HG02943 (cell line): ENCODE measurements at regions not wholly inside any gene's neighbourhood (a gene's known extent, or its start where the extent isn't known, plus 50 kb on each side); places are given as distances from the start of the nearest gene placed in this dataset.

ENCODE experiments used
- ATAC-seq: cut with Tn5 transposase; IDR thresholded peaks from one replicate; pipeline ENCODE4 v1.9.1; 2021; ENCODE audit warnings: mild to moderate bottlenecking, low read depth, moderate library complexity; ENCODE audit not compliant: unreplicated experiment

- no peak for ATAC-seq
These were observed 195.5 kb upstream of the FOXA2 start for GRCh38 chr20:22779878-22780277.

DNA sequence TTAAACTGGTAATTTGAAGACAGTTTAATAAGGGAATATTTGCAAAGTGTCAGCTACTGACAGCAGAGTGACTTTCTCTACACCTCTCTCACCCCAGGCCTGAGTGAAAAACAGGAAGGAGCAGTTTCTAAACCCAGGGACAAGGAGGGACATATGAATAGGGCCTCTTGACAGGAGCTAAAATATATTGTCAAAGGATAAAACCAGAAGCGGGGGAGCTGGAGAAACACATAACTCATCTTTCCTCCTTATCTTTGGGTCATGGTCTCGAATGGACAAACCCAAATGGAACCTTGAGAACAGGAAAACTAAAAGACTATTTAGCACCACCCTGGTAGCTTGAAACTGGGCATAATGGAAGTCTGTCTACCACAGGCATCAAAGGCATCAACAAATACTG, 197.5 kb upstream of the FOXA2 start:
- ATAC-seq: no peak

DNA sequence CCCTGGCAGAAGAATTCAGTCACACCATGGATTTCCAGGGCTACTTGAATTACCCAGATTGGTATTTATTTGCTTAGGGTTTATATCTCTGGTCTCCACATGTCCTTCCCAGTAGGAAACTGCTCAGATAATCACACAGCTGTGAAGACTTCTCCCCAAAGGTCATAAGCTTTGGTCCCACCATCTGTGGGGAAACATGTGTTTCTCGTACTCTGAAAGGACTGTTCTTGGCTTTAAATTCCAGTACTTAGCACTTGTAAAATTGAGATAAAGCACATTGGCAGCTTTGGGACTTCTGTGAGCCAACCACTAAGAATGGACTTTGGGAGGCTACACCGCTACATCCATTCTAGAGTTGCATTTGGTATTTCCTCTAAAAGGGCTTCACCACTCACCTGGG, 205.3 kb upstream of the FOXA2 start:
- no peak for ATAC-seq

DNA sequence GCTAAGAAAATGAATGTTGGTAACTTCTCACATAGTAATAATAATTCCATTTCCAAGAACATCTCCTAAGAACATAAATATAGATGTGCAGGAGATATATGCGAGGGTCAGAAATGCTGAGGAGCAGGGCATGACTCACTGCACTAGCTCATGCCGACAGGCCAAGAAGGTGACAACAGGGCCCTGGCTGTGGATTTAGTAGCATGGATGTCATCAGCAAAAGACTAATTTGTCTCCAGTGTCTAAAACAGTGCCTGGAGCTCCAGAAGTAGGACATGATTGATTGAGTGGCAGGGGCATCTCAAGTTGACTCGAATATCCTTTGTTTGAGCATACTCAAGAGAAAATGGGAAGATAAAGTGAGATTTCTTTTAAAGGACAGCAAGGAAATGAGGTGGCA, 207.0 kb upstream of the FOXA2 start:
- no peak for ATAC-seq

DNA sequence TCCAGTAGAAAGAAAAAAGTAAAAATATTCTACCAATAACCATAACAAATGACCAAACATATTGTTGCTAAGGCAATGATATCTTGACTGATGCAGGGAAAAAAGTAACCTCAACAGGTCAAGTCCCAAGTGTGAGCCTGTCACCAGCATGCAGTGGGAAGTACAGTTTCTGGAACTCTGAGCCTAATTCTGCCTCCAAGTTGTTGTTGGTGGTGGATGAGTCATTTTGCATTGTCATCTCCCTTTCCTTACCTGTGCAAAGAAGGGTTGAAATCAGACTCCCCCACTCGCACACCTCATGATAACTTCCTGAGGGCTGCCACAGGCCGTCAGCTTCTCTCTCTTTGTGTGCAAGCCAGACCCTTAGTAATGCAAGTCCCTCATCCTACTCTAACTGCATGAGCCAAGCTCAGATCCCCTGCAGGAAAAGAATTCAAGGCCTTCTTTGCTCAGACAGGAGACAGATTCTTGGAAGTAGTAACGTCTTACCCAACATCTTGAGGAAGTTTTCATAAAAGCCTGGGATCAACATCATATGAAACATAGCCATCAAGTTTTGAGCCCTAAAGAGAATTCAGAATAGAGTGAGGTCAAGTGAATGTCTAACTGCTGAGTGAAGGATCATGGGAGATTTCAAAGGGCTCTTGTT, 207.6 kb upstream of the FOXA2 start:
- no peak for ATAC-seq

DNA sequence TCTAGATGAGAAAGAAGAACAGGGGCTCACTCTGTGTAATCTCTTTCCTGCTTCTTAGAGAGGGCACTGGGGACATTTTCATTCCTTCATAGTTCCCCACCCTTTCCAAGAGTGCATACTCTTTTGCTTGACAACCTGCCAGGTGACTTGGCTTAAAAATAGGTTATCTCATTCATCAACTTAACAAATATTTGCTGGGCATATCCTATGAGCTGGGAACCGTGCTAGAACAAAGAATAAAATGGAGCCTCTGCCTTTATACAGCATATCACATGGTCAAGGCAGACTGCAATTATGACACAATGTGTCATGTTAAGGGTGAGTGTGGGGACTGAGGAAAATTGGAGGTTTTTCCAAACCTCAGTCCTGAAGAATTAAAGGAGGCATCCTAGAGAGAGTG, 209.8 kb upstream of the FOXA2 start:
- no peak for ATAC-seq

DNA sequence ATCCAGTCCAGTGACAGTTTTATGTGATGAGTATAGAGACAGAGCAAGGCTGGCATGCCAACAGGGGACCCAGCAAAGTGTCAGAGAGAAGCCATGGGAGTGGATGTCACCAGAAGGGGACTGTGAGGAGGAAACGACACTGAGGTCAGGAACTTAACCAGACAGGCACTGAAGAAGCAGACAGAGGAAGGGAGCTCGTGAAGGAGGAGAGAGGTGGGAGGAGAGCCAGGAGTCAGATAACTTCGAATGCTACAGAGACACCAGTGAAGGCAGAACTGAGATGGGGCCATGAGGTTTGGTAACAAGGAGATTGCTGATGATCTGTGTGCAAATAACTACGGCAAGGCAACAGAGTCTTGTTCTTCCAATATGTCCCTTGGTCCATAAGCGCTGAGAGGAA, 211.1 kb upstream of the FOXA2 start:
- no peak for ATAC-seq

DNA sequence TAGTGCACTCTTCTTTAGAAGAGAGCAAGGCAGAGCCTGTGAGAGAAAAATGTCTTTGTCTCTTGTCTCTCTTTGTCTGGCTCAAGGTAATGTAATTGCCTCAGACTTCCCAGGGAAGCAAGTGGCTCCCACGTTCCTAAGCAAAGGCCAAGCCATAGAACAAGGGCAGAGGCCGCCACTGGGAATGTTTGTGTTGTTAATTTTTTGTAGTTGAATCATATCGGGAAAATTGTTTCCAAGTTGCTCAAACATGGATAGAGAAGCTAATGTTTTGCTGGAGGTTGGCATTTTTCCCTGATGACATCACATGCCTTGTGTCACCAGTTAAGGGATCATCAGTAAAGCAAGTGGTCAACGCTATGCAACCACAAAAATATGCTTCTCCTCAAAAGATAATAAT, 211.5 kb upstream of the FOXA2 start:
- ATAC-seq: no peak

GRCh38 chr20:22796469-22797077, 212.2 kb upstream of the FOXA2 start:
- ATAC-seq: no peak

- no peak for ATAC-seq
These were observed 212.7 kb upstream of the FOXA2 start for GRCh38 chr20:22797103-22797502.

- no peak for ATAC-seq
These were observed 215.3 kb upstream of the FOXA2 start for GRCh38 chr20:22799687-22800086.

- no peak for ATAC-seq
These were observed 215.8 kb upstream of the FOXA2 start for GRCh38 chr20:22800129-22800528.

GRCh38 chr20:22801528-22801927, 217.2 kb upstream of the FOXA2 start:
- no peak for ATAC-seq

DNA sequence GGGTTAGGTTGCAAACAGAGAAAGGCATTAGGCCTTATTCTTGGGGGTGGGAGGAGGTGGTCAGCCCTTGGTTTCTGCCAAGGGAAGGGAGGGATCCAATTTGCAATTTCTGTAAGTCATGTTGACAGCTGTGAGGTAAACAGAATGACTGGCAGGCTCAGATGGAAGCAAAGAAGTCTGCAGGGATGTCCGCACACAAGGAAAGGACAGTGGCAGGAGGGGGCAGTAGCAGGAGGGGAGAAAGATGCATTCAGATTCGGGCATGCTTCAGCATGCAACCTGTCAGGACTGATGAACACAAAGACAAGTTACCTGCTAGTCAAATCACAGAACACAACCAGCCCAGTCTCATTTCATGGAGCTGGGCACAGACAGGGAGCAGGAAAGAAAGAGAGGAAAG, 217.9 kb upstream of the FOXA2 start:
- no peak for ATAC-seq

DNA sequence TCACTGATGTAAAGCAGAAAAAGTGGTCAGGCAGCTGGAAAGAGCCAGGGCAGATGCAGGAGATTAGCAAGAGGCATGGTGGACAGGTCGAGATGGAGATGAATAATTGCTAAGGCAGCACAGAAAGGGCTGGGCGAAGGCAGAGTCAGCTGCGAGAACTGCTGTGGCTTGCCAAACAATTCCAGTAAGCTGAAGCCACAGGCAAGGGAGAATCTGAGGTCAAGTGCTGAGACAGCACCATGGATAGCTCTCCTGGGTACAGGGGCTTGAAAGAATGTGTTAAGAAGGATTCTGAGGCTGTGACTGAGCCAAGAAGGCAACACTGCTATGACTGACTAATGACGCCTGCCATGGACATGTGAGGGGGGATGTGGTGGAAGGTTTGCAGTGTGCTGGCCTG, 220.8 kb upstream of the FOXA2 start:
- no peak for ATAC-seq

DNA sequence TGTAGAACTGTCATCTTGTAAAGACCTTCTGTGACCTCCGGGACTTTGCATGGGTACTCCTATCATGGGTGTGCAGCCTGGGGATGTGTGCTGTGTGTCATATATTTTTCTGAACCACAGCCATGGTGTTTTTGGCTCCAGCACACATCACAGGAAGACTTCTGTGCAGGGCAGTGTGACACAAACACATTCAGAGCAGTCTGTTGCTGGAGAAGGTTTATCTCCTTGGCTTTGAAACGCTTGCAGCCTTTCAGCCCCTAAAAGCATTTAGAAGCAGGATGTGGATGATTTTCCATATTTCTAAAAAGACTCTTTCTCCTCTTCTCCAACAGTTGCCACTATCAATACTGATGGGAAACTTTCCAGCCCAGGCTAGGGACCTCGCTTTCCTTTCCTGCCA, 221.6 kb upstream of the FOXA2 start:
- ATAC-seq: no peak

DNA sequence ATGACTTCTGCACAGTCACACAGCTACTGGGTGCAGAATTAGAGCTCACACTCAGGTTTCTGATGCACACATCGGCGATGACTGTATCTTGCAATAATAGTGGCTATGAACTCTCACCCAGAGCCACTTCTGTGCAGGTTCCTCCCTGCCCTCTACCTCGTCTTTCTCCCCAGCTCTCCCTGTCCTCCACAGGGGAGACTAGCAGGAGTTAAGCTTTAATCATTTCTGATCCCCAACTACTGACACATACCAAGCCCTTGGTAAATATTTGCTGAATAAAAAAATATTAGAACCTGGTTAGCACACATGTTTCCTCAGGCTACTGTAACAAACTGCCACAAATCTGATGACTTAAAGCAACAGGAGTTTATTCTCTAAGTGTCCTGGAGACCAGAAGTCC, 222.7 kb upstream of the FOXA2 start:
- no peak for ATAC-seq

GRCh38 chr20:22807646-22808244, 223.4 kb upstream of the FOXA2 start:
- no peak for ATAC-seq

DNA sequence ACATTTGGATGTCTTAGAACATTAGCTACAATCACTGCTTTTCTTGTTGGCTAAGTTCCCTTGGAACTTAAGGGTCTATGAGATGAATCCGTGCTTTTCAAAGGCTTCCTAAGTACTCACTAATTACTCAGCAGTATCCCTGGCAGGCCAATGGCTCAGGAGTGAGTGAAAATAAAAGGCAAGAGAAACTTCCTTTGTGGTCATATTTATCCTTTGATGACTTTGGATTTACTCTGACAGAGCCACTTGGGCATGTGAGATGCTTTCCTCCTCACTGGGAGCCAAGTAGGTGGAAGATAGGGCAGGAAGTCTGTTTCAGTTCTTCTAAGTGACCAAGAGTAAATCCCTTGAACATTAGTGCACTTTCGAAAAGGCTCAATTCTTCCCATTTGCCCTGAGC, 224.3 kb upstream of the FOXA2 start:
- no peak for ATAC-seq

- no peak for ATAC-seq
These were observed 225.1 kb upstream of the SSTR4 start for GRCh38 chr20:22810030-22810429.

DNA sequence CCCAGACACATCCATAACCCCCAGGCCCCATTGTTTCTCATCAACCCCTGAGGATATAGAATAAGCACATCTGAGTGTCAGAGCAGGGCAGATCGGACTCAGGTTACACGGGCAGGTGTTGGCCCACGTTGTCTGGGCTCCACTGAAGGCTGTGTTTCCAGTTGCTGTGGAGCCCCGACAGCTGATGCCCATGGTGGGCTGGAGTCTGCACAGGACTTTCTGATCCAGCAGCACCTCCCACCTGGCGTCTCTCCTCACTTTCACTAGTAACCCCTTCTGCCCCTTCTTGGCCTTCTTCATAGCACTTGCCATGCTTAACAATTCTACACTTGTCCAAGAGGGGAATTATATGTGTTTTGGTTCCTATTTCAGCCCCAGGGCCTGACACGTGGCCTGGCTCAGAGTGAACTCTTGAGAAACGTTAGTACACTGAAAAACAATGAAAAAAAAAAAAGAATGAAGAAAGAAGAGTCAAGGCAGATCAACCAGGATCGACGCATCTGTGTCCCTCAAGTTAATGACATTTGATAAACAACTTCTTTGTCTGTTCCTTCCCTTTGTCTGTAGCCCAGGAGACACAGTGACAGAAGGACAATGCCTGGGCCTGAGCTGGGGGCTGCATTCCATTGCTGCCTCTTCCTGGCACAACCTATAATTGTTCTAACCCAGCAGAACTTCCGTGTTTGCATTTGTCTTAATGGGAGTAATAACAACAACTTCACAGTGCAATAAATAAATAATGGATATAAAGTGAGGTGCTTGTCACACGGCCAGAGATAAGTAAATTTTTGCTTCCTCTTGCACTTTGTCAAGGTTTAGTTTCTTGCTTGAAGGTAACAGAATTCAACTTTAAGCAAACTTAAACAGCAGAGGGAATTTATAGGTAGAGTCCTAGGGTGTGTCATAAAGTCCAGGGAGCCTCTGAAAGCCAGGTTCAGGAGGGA, 224.2 kb upstream of the SSTR4 start:
- ATAC-seq: no peak
